Bronchial epithelial cell (primary cell): ENCODE measurements at regions not wholly inside any gene's neighbourhood (a gene's known extent, or its start where the extent isn't known, plus 50 kb on each side); places are given as distances from the start of the nearest gene placed in this dataset.

Experiments used
- DNase-seq: peaks from one replicate; pipeline ENCODE4 v3.0.0-alpha.2; 2010; ENCODE audit warnings: low read depth
- FAIRE-seq: peaks from 2 replicates; lab custom pipeline; 2011; peaks lifted over from hg19 to GRCh38; lab: Jason Lieb, UNC
- H3K27me3 ChIP-seq: 2 replicates; pipeline ENCODE4 v1.5.1; 2011; ENCODE audit warnings: low read length; ENCODE audit not compliant: control insufficient read depth, insufficient read depth
- H3K36me3 ChIP-seq: 2 replicates; pipeline ENCODE4 v1.5.1; 2011; ENCODE audit warnings: low read length; ENCODE audit not compliant: control insufficient read depth, insufficient read depth
- H3K4me3 ChIP-seq: 2 replicates; pipeline ENCODE4 v1.5.1; 2011; ENCODE audit warnings: mild to moderate bottlenecking, low read depth, low read length, control low read depth
- CTCF ChIP-seq: IDR thresholded peaks from 2 replicates; pipeline ENCODE4 v1.5.1; 2011; ENCODE audit warnings: mild to moderate bottlenecking, moderate library complexity, low read length, control low read depth, inconsistent platforms; ENCODE audit not compliant: insufficient read depth, severe bottlenecking

DNA sequence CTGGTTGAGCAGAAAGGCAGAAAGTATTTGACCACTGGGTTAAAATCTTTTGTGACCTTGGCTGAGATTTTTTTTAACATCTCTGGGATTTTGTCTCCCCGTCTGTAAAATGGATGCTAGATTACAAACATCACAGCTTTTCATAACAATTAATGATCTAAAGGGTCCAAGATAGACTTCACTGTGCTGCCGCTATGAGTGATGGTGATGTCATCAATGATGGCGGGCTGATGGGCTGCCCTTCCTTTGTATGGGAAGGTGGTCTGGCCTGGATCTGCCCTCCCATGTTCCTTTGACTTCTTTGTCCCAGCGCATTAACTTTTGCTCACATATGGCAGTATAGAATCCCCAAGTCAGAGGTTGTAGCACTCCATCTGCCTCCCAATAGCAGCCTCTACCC, 116.7 kb downstream of the IRX5 start:
- no peak for FAIRE-seq
- H3K27me3 ChIP-seq, result peaks cover 1% of the 10 kb centered on the region

DNA sequence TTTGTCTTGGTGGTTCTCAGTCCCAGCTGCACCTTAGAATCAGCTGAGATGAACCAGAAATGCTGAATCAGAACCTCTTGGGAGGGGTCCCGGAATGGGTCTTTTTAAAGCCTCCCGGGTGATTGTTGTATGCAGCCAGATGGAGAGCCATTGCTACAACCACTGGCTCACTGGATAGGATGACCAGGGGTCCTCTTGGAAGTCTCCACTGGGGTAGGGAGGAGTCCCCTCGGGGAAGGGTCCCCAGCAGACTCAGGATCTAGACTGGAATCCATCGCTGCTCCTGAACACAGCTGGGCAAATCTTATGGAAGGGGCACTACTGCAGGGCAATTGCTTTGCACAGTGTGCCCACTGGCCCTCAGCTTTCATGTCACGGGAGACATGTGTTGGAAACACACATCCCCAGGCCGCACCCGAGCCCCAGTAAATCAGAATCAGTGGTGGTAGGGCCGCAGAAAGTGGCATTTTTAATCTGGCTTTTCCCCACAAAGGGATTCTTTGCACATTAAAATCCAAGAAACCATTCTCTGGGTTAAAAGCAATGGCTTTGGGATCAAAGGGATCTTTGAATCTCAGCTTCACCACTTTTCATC, 117.3 kb downstream of the IRX5 start:
- Histone ChIP-seq H3K36me3 (no peaks in the 10 kb centered on the region), H3K27me3 (peaks cover 1% of the 10 kb centered on the region), H3K4me3 (no peak overlapping the region)
- FAIRE-seq, result no peak
- no peak for DNase-seq
- TF ChIP-seq CTCF, result no peak

More for the DNA sequence above, 116.7 kb downstream of the IRX5 start:
- DNase-seq, result no peak
- Histone ChIP-seq H3K4me3 (no peak overlapping the region), H3K36me3 (no peaks in the 10 kb centered on the region)
- no peak for TF ChIP-seq CTCF

GRCh38 chr16:55048745-55049144, 118.1 kb downstream of the IRX5 start:
- FAIRE-seq (no peak), DNase-seq (no peak)
- TF ChIP-seq CTCF, result no peak
- Histone ChIP-seq H3K27me3 (peaks cover 1% of the 10 kb centered on the region), H3K4me3 (no peak overlapping the region), H3K36me3 (no peaks in the 10 kb centered on the region)

DNA sequence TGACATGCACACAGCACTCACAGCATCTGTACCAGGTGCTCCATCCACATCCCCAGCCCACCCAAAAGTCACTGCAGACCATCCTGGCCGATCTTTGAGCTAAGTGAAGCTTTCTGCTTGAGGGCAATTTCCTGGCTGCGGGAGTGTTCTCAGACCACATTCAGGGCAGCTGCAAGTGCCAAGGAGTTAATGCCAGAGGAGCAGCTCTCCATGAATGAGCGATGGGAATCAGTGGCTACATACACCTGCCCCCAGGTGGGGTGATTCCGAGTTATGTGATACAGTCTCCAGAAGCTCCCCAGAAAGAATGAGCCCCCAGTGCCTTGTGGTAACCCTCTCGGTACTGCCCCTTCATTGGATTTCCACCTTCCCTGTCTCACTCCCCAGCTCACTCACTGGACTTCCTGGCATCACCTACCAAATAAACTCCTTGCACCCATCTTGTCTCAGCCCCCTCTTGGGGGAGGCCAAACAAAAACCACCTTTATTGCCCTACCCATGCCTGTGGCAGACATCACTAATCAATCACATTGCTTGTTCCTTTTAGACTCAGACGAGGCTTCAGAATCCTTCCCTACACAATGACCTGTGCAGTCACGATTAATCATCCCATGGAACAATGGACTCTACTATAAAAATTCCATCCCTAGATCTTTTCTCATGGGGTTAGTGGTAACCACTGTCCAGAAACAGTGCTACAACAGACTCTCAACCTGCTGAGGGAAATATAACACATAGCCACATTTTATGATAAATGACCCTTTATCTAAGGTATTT, 121.1 kb downstream of the IRX5 start:
- Histone ChIP-seq H3K27me3 (no peaks in the 10 kb centered on the region), H3K36me3 (no peaks in the 10 kb centered on the region), H3K4me3 (no peak overlapping the region)
- no peak for TF ChIP-seq CTCF
- FAIRE-seq, result no peak
- no peak for DNase-seq

DNA sequence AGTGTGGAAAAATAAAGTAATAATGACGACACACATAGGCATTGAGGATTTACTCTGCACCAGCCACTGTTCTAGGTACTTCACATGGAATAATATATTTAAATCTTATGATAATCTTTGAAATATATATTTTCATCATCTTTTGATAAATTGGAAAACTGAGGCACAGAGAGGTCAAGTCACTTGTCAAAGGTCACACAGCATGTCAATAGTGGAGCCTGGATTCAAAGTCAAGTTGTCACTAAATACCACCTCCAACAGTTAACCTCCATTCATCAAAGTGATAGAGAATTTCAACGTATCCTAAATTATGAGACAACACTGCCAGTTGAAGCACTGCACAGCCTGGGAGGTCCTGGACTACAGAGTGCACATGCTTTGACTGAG, 121.7 kb downstream of the IRX5 start:
- Histone ChIP-seq H3K4me3 (no peak overlapping the region), H3K36me3 (no peaks in the 10 kb centered on the region), H3K27me3 (peaks cover 2% of the 10 kb centered on the region)
- no peak for FAIRE-seq
- DNase-seq, result no peak
- TF ChIP-seq CTCF, result no peak
